ENCODE measurements at regions not wholly inside any gene's neighbourhood (a gene's known extent, or its start where the extent isn't known, plus 50 kb on each side); places are given as distances from the start of the nearest gene placed in this dataset.

- TF ChIP-seq EZH2 (IDR thresholded peaks at IDR 0.05; ENCODE audit: insufficient read depth, poor library complexity, severe bottlenecking) (no peak), EZH2phosphoT487 (IDR thresholded peaks at IDR 0.05; ENCODE audit: insufficient read depth, low read depth) (no peak)
Observed at GRCh38 chr4:170526471-170526870, 436.7 kb upstream of the AADAT start.

Data from GM23248 (cell line).